Heart right ventricle (tissue), 16 donors: ENCODE measurements at regions not wholly inside any gene's neighbourhood (a gene's known extent, or its start where the extent isn't known, plus 50 kb on each side); places are given as distances from the start of the nearest gene placed in this dataset.

Source experiments
- ATAC-seq, 8 donors: fragments of 200-7000 bp; cut with Tn5 transposase; one replicate each; pipeline ENCODE4 v1.9.1; 2020; ENCODE audit warnings: mild to moderate bottlenecking in 8 of 8, moderate library complexity in 8 of 8, moderate number of reproducible peaks in 1 of 8
- DNase-seq, 2 donors: peaks; one replicate each; pipeline ENCODE4 v3.0.0-alpha.2; 2020
- H3K27ac ChIP-seq, 10 donors: fragments of 200-600 bp; sonication (generic) in 2 of 10; one replicate each; pipeline versions ENCODE4 v1.5.0 to v1.8.0; 2020 to 2022; ENCODE audit warnings: mild to moderate bottlenecking in 3 of 10
- H3K27me3 ChIP-seq, 7 donors: fragments of 200-600 bp; one replicate each; pipeline ENCODE4 v1.8.0; 2021 to 2022; ENCODE audit warnings: mild to moderate bottlenecking in 2 of 7
- H3K36me3 ChIP-seq, 9 donors: fragments of 200-600 bp; sonication (generic) in 1 of 9; one replicate each; pipeline versions ENCODE4 v1.5.0 to v1.8.0; 2020 to 2022; ENCODE audit warnings: mild to moderate bottlenecking in 2 of 9
- H3K4me1 ChIP-seq, 9 donors: fragments of 200-600 bp; sonication (generic) in 1 of 9; one replicate each; pipeline versions ENCODE4 v1.5.0 to v1.8.0; 2020 to 2022; ENCODE audit warnings: mild to moderate bottlenecking in 4 of 9
- H3K4me3 ChIP-seq, 10 donors: fragments of 200-600 bp; sonication (generic) in 2 of 10; one replicate each; pipeline versions ENCODE4 v1.5.0 to v1.8.0; 2020 to 2022; ENCODE audit warnings: mild to moderate bottlenecking in 7 of 10, moderate library complexity in 2 of 10
- H3K9me3 ChIP-seq, 11 donors: fragments of 200-600 bp in 10 of 11; sonication (generic) in 2 of 11; one replicate each; pipeline versions ENCODE4 v1.5.0 to v1.8.0; 2013 to 2022; ENCODE audit warnings: mild to moderate bottlenecking in 2 of 11, control low read depth in 1 of 11, moderate library complexity in 1 of 11
- WGBS, 2 donors: extraction: QIAGEN DNeasy Blood & Tissue Kit; methylation state at CpG; one replicate each; pipeline ENCODE4 v1.1.7; 2013; ENCODE audit warnings: inconsistent platforms in 1 of 2; 5-methylcytosine and 5-hydroxymethylcytosine counted together
- intact Hi-C, 10 donors: fragments of 100-400 bp; cut with DNase I; formaldehyde crosslinking; loops; one replicate each; pipeline versions ENCODE4 v1.11.1 to v1.14.2; 2022
- TF ChIP-seq, protein P1 (sequence below), 9 donors: fragments of 200-600 bp; sonication (generic) in 2 of 9; IDR thresholded peaks; one replicate each; pipeline versions ENCODE4 v1.5.0 to v1.8.0; 2021 to 2022; ENCODE audit warnings: antibody characterized with exemption in 9 of 9, mild to moderate bottlenecking in 5 of 9, moderate library complexity in 1 of 9
- donor health status: Arrhythmogenic right ventricular cardiomyopathy.
- donor health status: ischemic (EF 13 %, LVEDD 7.1; RV severe dilation, severe dysfunction).
- donor health status: healthy with polysubstance abuse.
- donor health status: DM: no; HTN: yes; CAD: no.
- donor health status: DM: no; HTN: no; CAD: no.
- donor health status: ischemic (EF 25% LVEDD 6.9; RV normal size, moderate dysfunction).
- donor health status: ischemic (EF 25% LVEDD 5.7; RV mildly dilated, moderate dysfunction).
- donor health status: healthy.
- donor health status: DM: yes; HTN: yes; CAD: no.
- donor health status: Ischemic cardiomyopathy.
- donor health status: ischemic (EF 35%, LVEDD 5.7; RV mildly dilated, moderate dysfunction).
- donor health status: nonischemic (EF 11% LVEDD 7.7; RV severe dilation, severe dysfunction).
- donor health status: DM: yes; HTN: yes; CAD: no.
- donor health status: PGD.
- donor health status: ischemic (EF 29% LVEDD 5.4; RV normal size, mild dysfunction).
- donor health status: nonischemic (EF 23%, LVEDD 6.1; RV moderate dilation, normal function).

DNA sequence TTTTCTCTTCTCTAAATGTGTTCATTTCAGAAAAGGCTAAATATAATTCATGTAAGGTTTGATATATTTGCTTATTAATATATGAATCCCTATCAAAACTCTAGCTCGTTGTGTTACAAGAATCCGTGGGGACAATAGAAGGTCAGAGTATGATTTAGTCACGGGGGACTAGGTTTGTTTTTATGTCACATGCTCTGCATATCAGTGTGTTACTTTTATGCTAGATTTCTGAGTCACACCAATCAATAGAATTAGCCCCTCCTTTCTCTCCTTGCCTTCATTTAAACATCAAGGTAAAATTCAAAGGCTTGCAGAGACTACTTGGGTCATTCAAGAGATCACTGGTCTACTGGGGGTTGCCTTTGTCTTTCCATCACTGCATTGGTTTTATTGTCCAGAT lies 636.1 kb downstream of the NR2F2 start:
- Histone ChIP-seq H3K27ac (no peak overlapping the region), H3K27me3 (peaks cover 0 to 5% (median 0%) of the 10 kb centered on the region in 7 donors), H3K9me3 (peaks cover 0 to 7% (median 0%) of the 10 kb centered on the region in 11 donors), H3K4me1 (no peaks in the 10 kb centered on the region), H3K4me3 (no peak overlapping the region), H3K36me3 (no peaks in the 10 kb centered on the region)
- 66 to 76% methylated on average over 3 of the region's 3 CpGs for WGBS, 2 donors
- TF ChIP-seq, protein P1, sequence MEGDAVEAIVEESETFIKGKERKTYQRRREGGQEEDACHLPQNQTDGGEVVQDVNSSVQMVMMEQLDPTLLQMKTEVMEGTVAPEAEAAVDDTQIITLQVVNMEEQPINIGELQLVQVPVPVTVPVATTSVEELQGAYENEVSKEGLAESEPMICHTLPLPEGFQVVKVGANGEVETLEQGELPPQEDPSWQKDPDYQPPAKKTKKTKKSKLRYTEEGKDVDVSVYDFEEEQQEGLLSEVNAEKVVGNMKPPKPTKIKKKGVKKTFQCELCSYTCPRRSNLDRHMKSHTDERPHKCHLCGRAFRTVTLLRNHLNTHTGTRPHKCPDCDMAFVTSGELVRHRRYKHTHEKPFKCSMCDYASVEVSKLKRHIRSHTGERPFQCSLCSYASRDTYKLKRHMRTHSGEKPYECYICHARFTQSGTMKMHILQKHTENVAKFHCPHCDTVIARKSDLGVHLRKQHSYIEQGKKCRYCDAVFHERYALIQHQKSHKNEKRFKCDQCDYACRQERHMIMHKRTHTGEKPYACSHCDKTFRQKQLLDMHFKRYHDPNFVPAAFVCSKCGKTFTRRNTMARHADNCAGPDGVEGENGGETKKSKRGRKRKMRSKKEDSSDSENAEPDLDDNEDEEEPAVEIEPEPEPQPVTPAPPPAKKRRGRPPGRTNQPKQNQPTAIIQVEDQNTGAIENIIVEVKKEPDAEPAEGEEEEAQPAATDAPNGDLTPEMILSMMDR (IDR thresholded peaks at IDR 0.05): no peak
- ATAC-seq (no peak), DNase-seq (no peak)
- intact Hi-C loops: no loop called here

DNA sequence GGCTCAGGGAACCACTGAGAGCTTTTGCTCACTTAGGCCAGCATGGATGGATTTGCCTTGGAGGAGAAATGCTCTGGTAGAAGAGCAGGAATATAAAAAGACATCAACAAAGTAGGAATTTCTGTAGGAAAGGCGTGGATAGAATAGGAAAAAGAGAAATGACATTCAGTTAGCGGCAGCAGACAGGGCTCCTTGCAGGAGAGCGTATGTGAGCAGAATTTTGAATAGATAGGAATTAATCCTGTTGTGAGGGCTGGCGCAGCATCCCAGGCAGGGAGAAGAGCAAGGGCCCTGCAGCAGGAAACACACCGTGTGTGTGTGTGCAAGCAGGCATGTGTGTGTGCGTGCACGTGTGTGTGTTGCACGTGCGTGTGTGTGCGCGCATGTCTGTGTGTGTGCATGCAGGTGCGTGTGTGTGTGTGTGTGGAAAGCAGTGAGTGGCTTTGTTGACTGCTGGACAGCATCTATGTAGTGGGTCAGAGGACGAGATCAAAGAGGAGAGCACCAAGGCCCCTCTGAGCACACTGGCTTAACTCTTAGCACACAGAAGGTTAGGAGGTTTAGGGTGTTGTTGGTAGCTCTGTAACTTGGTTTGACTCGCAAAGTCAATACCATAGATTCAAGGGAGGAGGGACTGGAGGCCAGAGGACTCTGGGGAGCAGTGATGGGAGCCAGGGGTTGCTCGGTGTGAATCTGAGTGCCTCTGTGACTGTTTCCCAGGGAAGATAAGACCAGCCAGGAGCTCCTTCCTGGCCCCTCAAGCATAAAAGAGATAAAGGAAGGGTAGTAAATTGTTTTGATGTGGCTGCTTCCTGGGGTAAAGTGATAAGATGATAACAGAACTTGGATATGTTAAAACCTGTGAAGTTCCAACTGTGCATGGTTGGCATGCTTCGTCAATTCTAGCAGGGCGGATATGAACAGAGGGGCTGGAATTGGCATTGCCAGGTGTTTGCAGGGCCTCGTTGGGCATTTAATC lies 639.5 kb downstream of the NR2F2 start:
- intact Hi-C loops: no loop called here
- H3K4me3 ChIP-seq: no peak overlapping the region
- TF ChIP-seq, protein P1 (IDR thresholded peaks at IDR 0.05): no peak
- H3K27ac ChIP-seq: no peak overlapping the region
- no peaks in the 10 kb centered on the region for H3K36me3 ChIP-seq
- no peak for DNase-seq
- 76% methylated on average over 18 of the region's 18 CpGs for WGBS, 2 donors
- ATAC-seq: no peak
- peaks cover 0 to under 1% (median 0%) of the 10 kb centered on the region in 11 donors for H3K9me3 ChIP-seq
- H3K27me3 ChIP-seq: peaks cover 0 to 8% (median 0%) of the 10 kb centered on the region in 7 donors
- H3K4me1 ChIP-seq: no peaks in the 10 kb centered on the region

DNA sequence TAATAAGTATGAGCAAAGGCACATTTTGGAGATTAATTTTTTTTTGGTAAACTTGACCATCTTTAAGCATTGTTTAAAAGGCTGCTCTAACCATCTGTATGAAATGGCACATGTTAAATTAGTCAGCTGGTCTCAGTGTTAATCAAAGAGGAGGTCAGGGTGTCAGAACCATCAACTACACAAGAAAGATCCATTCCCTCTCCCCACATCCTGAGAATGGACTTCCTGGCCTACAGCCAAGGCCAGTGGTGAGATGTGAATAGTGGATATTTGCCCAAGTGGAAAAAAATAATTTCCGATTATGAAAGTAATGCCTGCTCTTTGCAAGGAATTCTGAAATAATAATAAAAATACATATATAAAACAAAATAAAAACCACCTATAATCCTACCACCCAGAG lies 641.7 kb downstream of the NR2F2 start:
- H3K4me3 ChIP-seq: no peak overlapping the region
- peaks cover 0 to 13% (median 0%) of the 10 kb centered on the region in 7 donors for H3K27me3 ChIP-seq
- H3K27ac ChIP-seq: no peak overlapping the region
- ATAC-seq (no peak), DNase-seq (no peak)
- H3K9me3 ChIP-seq: no peaks in the 10 kb centered on the region
- intact Hi-C loops: no loop called here
- TF ChIP-seq, protein P1 (IDR thresholded peaks at IDR 0.05): no peak
- 24 to 27% methylated on average over 1 of the region's 1 CpG for WGBS, 2 donors
- no peaks in the 10 kb centered on the region for H3K36me3 ChIP-seq
- no peaks in the 10 kb centered on the region for H3K4me1 ChIP-seq

DNA sequence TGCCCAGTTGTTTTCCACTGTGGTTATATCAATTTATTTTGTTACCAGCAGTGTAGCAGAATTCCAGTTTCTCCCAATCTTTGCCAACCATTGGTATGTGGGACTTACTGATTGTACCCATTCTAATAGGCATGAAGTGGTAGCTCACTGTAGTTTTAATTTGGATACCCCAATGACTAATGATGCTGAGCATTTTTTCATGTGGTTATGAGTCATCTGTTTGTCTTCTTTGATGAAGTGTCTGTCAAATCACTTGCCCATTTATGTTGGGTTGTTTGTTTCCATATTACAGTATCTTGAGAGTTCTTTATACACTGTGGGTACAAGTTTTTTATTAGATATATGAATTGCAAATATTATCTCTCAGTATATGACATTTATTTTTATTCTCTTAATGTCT lies 644.3 kb downstream of the NR2F2 start:
- no peaks in the 10 kb centered on the region for H3K4me1 ChIP-seq
- H3K9me3 ChIP-seq: no peaks in the 10 kb centered on the region
- H3K27me3 ChIP-seq: peaks cover 0 to 13% (median 5%) of the 10 kb centered on the region in 7 donors
- intact Hi-C loops: no loop called here
- no peak overlapping the region for H3K4me3 ChIP-seq
- DNase-seq (no peak), ATAC-seq (no peak)
- TF ChIP-seq, protein P1 (IDR thresholded peaks at IDR 0.05): no peak
- H3K36me3 ChIP-seq: no peaks in the 10 kb centered on the region
- no peak overlapping the region for H3K27ac ChIP-seq
